ENCODE measurements at regions not wholly inside any gene's neighbourhood (a gene's known extent, or its start where the extent isn't known, plus 50 kb on each side); places are given as distances from the start of the nearest gene placed in this dataset.
"Not testable (repeated sequence)": the region's sequence is repeated elsewhere in the genome, so short reads cannot be mapped to it uniquely, and the experiment has no call there.

GRCh38 chr4:86472377-86473019 is 112.6 kb upstream of the MAPK10 start:
- H3K9me3 ChIP-seq (ENCODE audit: control insufficient read depth in 5 of 5, low read length in 5 of 5): no peaks in the 10 kb centered on the region
- H3K4me1 ChIP-seq (ENCODE audit: control insufficient read depth in 5 of 5, insufficient read depth in 5 of 5, low read length in 5 of 5): no peaks in the 10 kb centered on the region
- H3K36me3 ChIP-seq (ENCODE audit: control insufficient read depth in 5 of 5, insufficient read depth in 5 of 5, low read length in 5 of 5): no peaks in the 10 kb centered on the region
- no peak overlapping the region for H3K4me3 ChIP-seq (ENCODE audit: low read depth in 1 of 5, low read length in 5 of 5)
- H3K27me3 ChIP-seq (ENCODE audit: control insufficient read depth in 5 of 5, insufficient read depth in 4 of 5, low read length in 5 of 5): no peaks in the 10 kb centered on the region
- H3K9ac ChIP-seq (ENCODE audit: low read length in 5 of 5): no peak overlapping the region
- no peak overlapping the region for H3K27ac ChIP-seq (ENCODE audit: low read depth, low read length)

GRCh38 chr4:86478151-86478550 is 116.0 kb upstream of the PTPN13 start:
- not testable (repeated sequence) for H3K9me3 ChIP-seq (ENCODE audit: control insufficient read depth in 5 of 5, low read length in 5 of 5); H3K27ac ChIP-seq (ENCODE audit: low read depth, low read length); H3K4me1 ChIP-seq (ENCODE audit: control insufficient read depth in 5 of 5, insufficient read depth in 5 of 5, low read length in 5 of 5); H3K4me3 ChIP-seq (ENCODE audit: low read depth in 1 of 5, low read length in 5 of 5); H3K27me3 ChIP-seq (ENCODE audit: control insufficient read depth in 5 of 5, insufficient read depth in 4 of 5, low read length in 5 of 5); H3K9ac ChIP-seq (ENCODE audit: low read length in 5 of 5); H3K36me3 ChIP-seq (ENCODE audit: control insufficient read depth in 5 of 5, insufficient read depth in 5 of 5, low read length in 5 of 5)

DNA sequence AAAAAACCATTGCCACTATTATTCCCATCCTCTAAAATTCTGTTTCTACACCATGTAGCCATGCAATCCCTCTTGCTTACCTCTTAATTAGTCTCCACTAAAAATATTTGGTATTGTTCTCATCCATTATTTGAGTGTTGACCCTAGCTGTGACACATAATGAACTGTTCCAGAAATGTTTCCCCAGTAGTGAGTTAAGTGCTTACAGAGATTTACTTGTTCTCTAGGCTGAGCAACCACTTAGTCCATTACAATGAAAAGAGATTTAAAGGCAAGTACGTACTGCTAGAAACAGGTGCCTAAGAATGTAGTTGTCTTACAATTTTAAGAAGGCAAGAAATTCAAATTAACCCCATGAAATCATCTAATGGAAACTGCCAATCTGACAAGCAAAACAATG is 112.7 kb upstream of the PTPN13 start:
- no peaks in the 10 kb centered on the region for H3K27me3 ChIP-seq (ENCODE audit: control insufficient read depth in 5 of 5, insufficient read depth in 4 of 5, low read length in 5 of 5)
- no peak overlapping the region for H3K27ac ChIP-seq (ENCODE audit: low read depth, low read length)
- H3K4me1 ChIP-seq (ENCODE audit: control insufficient read depth in 5 of 5, insufficient read depth in 5 of 5, low read length in 5 of 5): no peaks in the 10 kb centered on the region
- H3K36me3 ChIP-seq (ENCODE audit: control insufficient read depth in 5 of 5, insufficient read depth in 5 of 5, low read length in 5 of 5): no peaks in the 10 kb centered on the region
- H3K9me3 ChIP-seq (ENCODE audit: control insufficient read depth in 5 of 5, low read length in 5 of 5): no peaks in the 10 kb centered on the region
- H3K4me3 ChIP-seq (ENCODE audit: low read depth in 1 of 5, low read length in 5 of 5): no peak overlapping the region
- no peak overlapping the region for H3K9ac ChIP-seq (ENCODE audit: low read length in 5 of 5)

DNA sequence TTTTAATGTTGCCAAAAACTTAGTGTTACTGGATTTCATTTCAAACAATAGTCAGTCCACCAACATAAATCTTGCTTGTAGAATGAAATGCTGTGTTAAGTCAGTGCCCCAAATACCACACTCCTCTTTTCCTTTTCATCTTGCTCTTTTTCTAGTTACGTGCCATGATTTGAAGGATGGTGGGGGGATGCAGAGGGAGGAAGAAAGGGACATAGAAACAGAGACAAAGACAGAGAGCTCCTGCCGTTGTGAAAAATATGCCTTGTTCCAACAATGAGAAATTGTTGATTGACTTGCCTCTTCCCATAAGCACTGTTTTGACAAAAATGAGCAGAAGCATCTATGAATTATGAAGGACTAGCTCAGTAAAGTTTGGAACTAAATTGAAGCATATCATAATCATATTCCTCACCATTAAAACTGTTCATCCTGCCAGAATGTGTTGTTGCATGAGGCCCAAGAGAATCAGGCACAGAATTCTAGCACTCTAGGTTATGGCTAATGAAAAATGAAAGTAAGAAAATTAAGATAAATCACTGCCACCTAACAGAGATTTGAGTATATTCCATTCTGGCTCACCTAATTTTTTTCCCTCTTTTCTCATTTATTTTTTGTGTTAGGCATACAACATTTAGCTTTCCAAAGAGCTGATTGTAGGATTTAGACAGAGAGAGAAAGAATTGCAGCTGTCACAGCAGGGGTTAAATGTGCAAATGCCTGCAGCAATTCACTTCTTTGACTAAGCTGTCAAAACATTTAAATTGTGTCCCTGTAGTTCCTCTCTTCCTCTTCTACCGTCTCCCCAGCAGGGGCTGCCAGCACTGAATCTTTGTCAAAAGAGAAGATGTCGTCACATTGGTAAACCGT is 111.6 kb upstream of the PTPN13 start:
- Histone ChIP-seq H3K9me3 (ENCODE audit: control insufficient read depth in 5 of 5, low read length in 5 of 5) (no peaks in the 10 kb centered on the region), H3K4me1 (ENCODE audit: control insufficient read depth in 5 of 5, insufficient read depth in 5 of 5, low read length in 5 of 5) (no peaks in the 10 kb centered on the region), H3K36me3 (ENCODE audit: control insufficient read depth in 5 of 5, insufficient read depth in 5 of 5, low read length in 5 of 5) (no peaks in the 10 kb centered on the region), H3K27me3 (ENCODE audit: control insufficient read depth in 5 of 5, insufficient read depth in 4 of 5, low read length in 5 of 5) (no peaks in the 10 kb centered on the region), H3K9ac (ENCODE audit: low read length in 5 of 5) (no peak overlapping the region), H3K27ac (ENCODE audit: low read depth, low read length) (no peak overlapping the region), H3K4me3 (ENCODE audit: low read depth in 1 of 5, low read length in 5 of 5) (no peak overlapping the region)

GRCh38 chr4:86483173-86483490 is 111.0 kb upstream of the PTPN13 start:
- no peaks in the 10 kb centered on the region for H3K4me1 ChIP-seq (ENCODE audit: control insufficient read depth in 5 of 5, insufficient read depth in 5 of 5, low read length in 5 of 5)
- no peak overlapping the region for H3K4me3 ChIP-seq (ENCODE audit: low read depth in 1 of 5, low read length in 5 of 5)
- no peak overlapping the region for H3K9ac ChIP-seq (ENCODE audit: low read length in 5 of 5)
- no peaks in the 10 kb centered on the region for H3K9me3 ChIP-seq (ENCODE audit: control insufficient read depth in 5 of 5, low read length in 5 of 5)
- H3K27me3 ChIP-seq (ENCODE audit: control insufficient read depth in 5 of 5, insufficient read depth in 4 of 5, low read length in 5 of 5): no peaks in the 10 kb centered on the region
- H3K27ac ChIP-seq (ENCODE audit: low read depth, low read length): no peak overlapping the region
- H3K36me3 ChIP-seq (ENCODE audit: control insufficient read depth in 5 of 5, insufficient read depth in 5 of 5, low read length in 5 of 5): no peaks in the 10 kb centered on the region

- Histone ChIP-seq H3K4me1 (ENCODE audit: control insufficient read depth in 5 of 5, insufficient read depth in 5 of 5, low read length in 5 of 5) (no peaks in the 10 kb centered on the region), H3K27ac (ENCODE audit: low read depth, low read length) (no peak overlapping the region), H3K9ac (ENCODE audit: low read length in 5 of 5) (no peak overlapping the region), H3K9me3 (ENCODE audit: control insufficient read depth in 5 of 5, low read length in 5 of 5) (no peaks in the 10 kb centered on the region), H3K4me3 (ENCODE audit: low read depth in 1 of 5, low read length in 5 of 5) (no peak overlapping the region), H3K27me3 (ENCODE audit: control insufficient read depth in 5 of 5, insufficient read depth in 4 of 5, low read length in 5 of 5) (no peaks in the 10 kb centered on the region), H3K36me3 (ENCODE audit: control insufficient read depth in 5 of 5, insufficient read depth in 5 of 5, low read length in 5 of 5) (no peaks in the 10 kb centered on the region)
These were observed 110.3 kb upstream of the PTPN13 start for GRCh38 chr4:86483773-86484172.

GRCh38 chr4:86484241-86484640 is 109.9 kb upstream of the PTPN13 start:
- H3K9me3 ChIP-seq (ENCODE audit: control insufficient read depth in 5 of 5, low read length in 5 of 5): no peaks in the 10 kb centered on the region
- H3K27ac ChIP-seq (ENCODE audit: low read depth, low read length): no peak overlapping the region
- H3K9ac ChIP-seq (ENCODE audit: low read length in 5 of 5): no peak overlapping the region
- H3K4me1 ChIP-seq (ENCODE audit: control insufficient read depth in 5 of 5, insufficient read depth in 5 of 5, low read length in 5 of 5): no peaks in the 10 kb centered on the region
- no peak overlapping the region for H3K4me3 ChIP-seq (ENCODE audit: low read depth in 1 of 5, low read length in 5 of 5)
- no peaks in the 10 kb centered on the region for H3K36me3 ChIP-seq (ENCODE audit: control insufficient read depth in 5 of 5, insufficient read depth in 5 of 5, low read length in 5 of 5)
- no peaks in the 10 kb centered on the region for H3K27me3 ChIP-seq (ENCODE audit: control insufficient read depth in 5 of 5, insufficient read depth in 4 of 5, low read length in 5 of 5)

- no peaks in the 10 kb centered on the region for H3K27me3 ChIP-seq (ENCODE audit: control insufficient read depth in 5 of 5, insufficient read depth in 4 of 5, low read length in 5 of 5)
- no peak overlapping the region for H3K4me3 ChIP-seq (ENCODE audit: low read depth in 1 of 5, low read length in 5 of 5)
- no peaks in the 10 kb centered on the region for H3K9me3 ChIP-seq (ENCODE audit: control insufficient read depth in 5 of 5, low read length in 5 of 5)
- H3K4me1 ChIP-seq (ENCODE audit: control insufficient read depth in 5 of 5, insufficient read depth in 5 of 5, low read length in 5 of 5): no peaks in the 10 kb centered on the region
- H3K9ac ChIP-seq (ENCODE audit: low read length in 5 of 5): no peak overlapping the region
- H3K36me3 ChIP-seq (ENCODE audit: control insufficient read depth in 5 of 5, insufficient read depth in 5 of 5, low read length in 5 of 5): no peaks in the 10 kb centered on the region
- no peak overlapping the region for H3K27ac ChIP-seq (ENCODE audit: low read depth, low read length)
These were observed 106.3 kb upstream of the PTPN13 start for GRCh38 chr4:86487738-86488348.

DNA sequence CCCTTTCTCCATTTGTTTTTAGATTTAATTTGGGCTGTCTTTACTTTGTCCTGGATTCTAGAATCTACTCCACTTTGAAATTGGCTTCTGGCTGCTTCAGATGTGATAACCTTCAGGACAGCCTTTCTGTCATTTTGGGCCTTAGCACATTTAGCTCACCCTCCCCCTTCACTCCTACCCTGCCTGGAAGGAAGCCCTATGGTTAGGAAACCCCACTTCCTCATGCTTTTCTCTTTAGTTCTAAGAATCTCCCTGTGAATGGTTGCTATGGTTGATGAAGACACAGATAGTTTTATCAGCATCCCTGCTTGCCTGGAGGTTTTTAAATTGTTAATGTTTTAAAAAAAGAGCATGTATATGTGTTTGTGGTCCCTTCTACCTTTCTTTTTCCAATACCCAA is 100.7 kb upstream of the PTPN13 start:
- Histone ChIP-seq H3K9me3 (ENCODE audit: control insufficient read depth in 5 of 5, low read length in 5 of 5) (no peaks in the 10 kb centered on the region), H3K27ac (ENCODE audit: low read depth, low read length) (no peak overlapping the region), H3K9ac (ENCODE audit: low read length in 5 of 5) (no peak overlapping the region), H3K4me3 (ENCODE audit: low read depth in 1 of 5, low read length in 5 of 5) (no peak overlapping the region), H3K36me3 (ENCODE audit: control insufficient read depth in 5 of 5, insufficient read depth in 5 of 5, low read length in 5 of 5) (no peaks in the 10 kb centered on the region), H3K4me1 (ENCODE audit: control insufficient read depth in 5 of 5, insufficient read depth in 5 of 5, low read length in 5 of 5) (peaks cover 0 to 7% (median 0%) of the 10 kb centered on the region in 5 donors), H3K27me3 (ENCODE audit: control insufficient read depth in 5 of 5, insufficient read depth in 4 of 5, low read length in 5 of 5) (no peaks in the 10 kb centered on the region)
